Smooth muscle cell (in vitro differentiated cells): ENCODE measurements at regions not wholly inside any gene's neighbourhood (a gene's known extent, or its start where the extent isn't known, plus 50 kb on each side); places are given as distances from the start of the nearest gene placed in this dataset.

Experiments used
- DNase-seq: peaks from one replicate; lab custom pipeline; 2025; ENCODE audit not compliant: unreplicated experiment; lab: John Stamatoyannopoulos, UW
- H2AFZ ChIP-seq: fragments of 200-600 bp; sonication (generic); 2 replicates; pipeline ENCODE4 v1.6.0; 2016; ENCODE audit warnings: antibody characterized with exemption, low read depth, mild to moderate bottlenecking
- H3F3A ChIP-seq: fragments of 200-600 bp; sonication (generic); 2 replicates; pipeline ENCODE4 v1.6.0; 2017; ENCODE audit warnings: antibody characterized with exemption, low read depth
- H3K27ac ChIP-seq: fragments of 200-600 bp; sonication (generic); 2 replicates; pipeline ENCODE4 v1.5.1; 2016; ENCODE audit warnings: low read depth, mild to moderate bottlenecking
- H3K27me3 ChIP-seq: fragments of 200-600 bp; sonication (generic); 2 replicates; pipeline ENCODE4 v1.6.1; 2016; ENCODE audit warnings: low read depth, mild to moderate bottlenecking
- H3K36me3 ChIP-seq: fragments of 200-600 bp; sonication (generic); 2 replicates; pipeline ENCODE4 v1.5.1; 2016; ENCODE audit warnings: low read depth
- H3K4me1 ChIP-seq: fragments of 200-600 bp; sonication (generic); 2 replicates; pipeline ENCODE4 v1.5.1; 2016; ENCODE audit warnings: low read depth
- H3K4me2 ChIP-seq: fragments of 200-600 bp; sonication (generic); 2 replicates; pipeline ENCODE4 v1.6.0; 2016; ENCODE audit warnings: mild to moderate bottlenecking
- H3K4me3 ChIP-seq: fragments of 200-600 bp; sonication (generic); 2 replicates; pipeline ENCODE4 v1.5.1; 2016; ENCODE audit warnings: mild to moderate bottlenecking
- H3K79me2 ChIP-seq: fragments of 200-600 bp; sonication (generic); 2 replicates; pipeline ENCODE4 v1.6.0; 2016; ENCODE audit warnings: low read depth, mild to moderate bottlenecking
- H3K9ac ChIP-seq: fragments of 200-600 bp; sonication (generic); 2 replicates; pipeline ENCODE4 v1.6.0; 2016; ENCODE audit warnings: low read depth
- H3K9me3 ChIP-seq: fragments of 200-600 bp; sonication (generic); replicated peaks from 2 replicates; pipeline ENCODE4 v1.5.1; 2016; ENCODE audit warnings: low read depth
- H4K20me1 ChIP-seq: fragments of 200-600 bp; sonication (generic); 2 replicates; pipeline ENCODE4 v1.6.0; 2016; ENCODE audit warnings: low read depth
- CTCF ChIP-seq: fragments of 200-600 bp; sonication (generic); IDR thresholded peaks from 2 replicates; pipeline ENCODE4 v1.5.1; 2017; ENCODE audit warnings: borderline replicate concordance, mild to moderate bottlenecking, antibody characterized with exemption; ENCODE audit not compliant: insufficient read depth, poor library complexity, severe bottlenecking
- WGBS: methylation state at CpG from one replicate; pipeline ENCODE4 v1.1.7; 2016; ENCODE audit warnings: low lambda C conversion rate; 5-methylcytosine and 5-hydroxymethylcytosine counted together

- peaks cover 9% of the 10 kb centered on the region for H3K4me1 ChIP-seq
- no peak overlapping the region for H3K27ac ChIP-seq
- no peak overlapping the region for H3K4me2 ChIP-seq
- H3K9me3 ChIP-seq: peaks cover 15% of the 10 kb centered on the region
- H3F3A ChIP-seq: no peaks in the 10 kb centered on the region
- no peak overlapping the region for H3K4me3 ChIP-seq
- H3K36me3 ChIP-seq: no peaks in the 10 kb centered on the region
- 78% methylated on average over 2 of the region's 2 CpGs for WGBS
- TF ChIP-seq CTCF: no peak
- H2AFZ ChIP-seq: no peak overlapping the region
- DNase-seq: no peak
- no peaks in the 10 kb centered on the region for H4K20me1 ChIP-seq
- no peak overlapping the region for H3K9ac ChIP-seq
- no peaks in the 10 kb centered on the region for H3K79me2 ChIP-seq
- H3K27me3 ChIP-seq: no peaks in the 10 kb centered on the region
Measured at GRCh38 chr12:89185889-89186288, 166.4 kb downstream of the DUSP6 start.

GRCh38 chr12:89185181-89185580, 167.1 kb downstream of the DUSP6 start:
- no peak for DNase-seq
- H3K9ac ChIP-seq: no peak overlapping the region
- H3K4me1 ChIP-seq: peaks cover 9% of the 10 kb centered on the region
- H3K4me3 ChIP-seq: no peak overlapping the region
- H2AFZ ChIP-seq: no peak overlapping the region
- WGBS: 52% methylated on average over 3 of the region's 3 CpGs
- H3K9me3 ChIP-seq: peaks cover 15% of the 10 kb centered on the region
- H3K27me3 ChIP-seq: no peaks in the 10 kb centered on the region
- TF ChIP-seq CTCF: no peak
- no peaks in the 10 kb centered on the region for H3K36me3 ChIP-seq
- H3K4me2 ChIP-seq: no peak overlapping the region
- H3K79me2 ChIP-seq: no peaks in the 10 kb centered on the region
- H3F3A ChIP-seq: no peaks in the 10 kb centered on the region
- no peak overlapping the region for H3K27ac ChIP-seq
- no peaks in the 10 kb centered on the region for H4K20me1 ChIP-seq

- Histone ChIP-seq H2AFZ (no peak overlapping the region), H3F3A (peaks cover 3% of the 10 kb centered on the region), H3K4me2 (no peak overlapping the region), H3K4me1 (peaks cover 9% of the 10 kb centered on the region), H3K9me3 (peaks cover 5% of the 10 kb centered on the region), H3K36me3 (no peaks in the 10 kb centered on the region), H3K4me3 (no peak overlapping the region), H3K9ac (no peak overlapping the region), H3K27me3 (no peaks in the 10 kb centered on the region), H3K79me2 (no peaks in the 10 kb centered on the region), H3K27ac (no peak overlapping the region), H4K20me1 (no peaks in the 10 kb centered on the region)
- DNase-seq: no peak
- TF ChIP-seq CTCF: no peak
- 81% methylated on average over 2 of the region's 2 CpGs for WGBS
Measured at GRCh38 chr12:89183985-89184435, 168.3 kb downstream of the DUSP6 start.

GRCh38 chr12:89181271-89181920, 170.9 kb downstream of the DUSP6 start:
- Histone ChIP-seq H3K79me2 (no peaks in the 10 kb centered on the region), H3K9me3 (no peaks in the 10 kb centered on the region), H4K20me1 (no peaks in the 10 kb centered on the region), H3K4me3 (no peak overlapping the region), H3K27ac (peak overlapping the region; percentile 71), H3K4me2 (peak overlapping the region; percentile 40), H2AFZ (peak overlapping the region; percentile 48), H3K4me1 (peaks cover 9% of the 10 kb centered on the region), H3K36me3 (no peaks in the 10 kb centered on the region), H3K9ac (no peak overlapping the region), H3K27me3 (no peaks in the 10 kb centered on the region), H3F3A (peaks cover 11% of the 10 kb centered on the region)
- WGBS: 66% methylated on average over 2 of the region's 2 CpGs
- no peak for DNase-seq
- TF ChIP-seq CTCF: no peak
